ENCODE measurements at regions not wholly inside any gene's neighbourhood (a gene's known extent, or its start where the extent isn't known, plus 50 kb on each side); places are given as distances from the start of the nearest gene placed in this dataset.

DNA sequence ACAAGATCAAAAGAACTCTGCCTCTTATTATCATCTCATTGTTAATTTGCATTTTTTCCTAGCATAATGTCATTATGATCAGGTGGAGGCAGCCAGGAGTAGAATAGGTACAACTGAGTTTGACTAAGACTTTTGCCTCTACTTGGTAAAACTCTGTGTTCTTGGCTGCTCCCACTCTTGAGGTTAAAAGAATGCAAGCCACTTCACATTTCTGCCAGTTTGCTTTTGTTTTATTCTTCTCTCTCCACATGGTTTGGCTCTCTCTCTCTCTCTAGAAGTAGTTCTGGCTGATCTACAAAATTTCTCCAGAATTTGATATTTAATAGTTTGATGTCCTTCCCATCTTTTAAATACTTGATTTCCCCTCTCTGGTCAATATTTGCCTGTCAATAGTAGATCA is 170.7 kb upstream of the E2F7 start:
- no peaks in the 10 kb centered on the region for H3K36me3 ChIP-seq (replicated peaks in 1 of 2; ENCODE audit: insufficient read depth in 1 of 2, low read depth in 2 of 2)
- H3K4me1 ChIP-seq, result peaks cover 4% of the 10 kb centered on the region
- DNase-seq, result no peak
- H3K9me3 ChIP-seq, result no peaks in the 10 kb centered on the region
- TF ChIP-seq POLR2A (IDR thresholded peaks at IDR 0.05), result no peak
- TF ChIP-seq CTCF (IDR thresholded peaks at IDR 0.05), result no peak
- intact Hi-C loops (cut with DNase I), result no loop called here
- H3K4me3 ChIP-seq, result no peak overlapping the region
- no peaks in the 10 kb centered on the region for H3K27me3 ChIP-seq
- ATAC-seq, result no peak
- no peak overlapping the region for H3K27ac ChIP-seq

DNA sequence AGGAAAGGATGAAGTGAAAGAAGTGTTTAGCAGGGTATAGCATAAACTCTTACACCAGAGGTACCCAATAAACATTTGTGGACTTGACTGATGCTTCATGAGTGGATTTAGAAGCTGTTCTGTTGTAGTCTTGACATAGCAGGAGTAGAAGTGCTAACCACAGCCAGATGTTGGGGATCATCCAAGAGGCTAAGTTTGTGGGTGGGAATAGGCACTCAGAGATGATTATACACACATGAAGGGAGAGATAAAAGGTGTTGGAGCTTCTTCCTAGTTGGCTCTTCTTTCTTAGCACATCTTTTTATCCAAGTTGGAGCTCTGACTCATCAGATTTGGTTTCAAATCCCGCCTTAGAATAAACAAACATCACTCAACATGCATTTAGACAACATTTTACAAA is 166.7 kb upstream of the E2F7 start:
- intact Hi-C loops (cut with DNase I), result no loop called here
- TF ChIP-seq CTCF (IDR thresholded peaks at IDR 0.05), result no peak
- TF ChIP-seq POLR2A (IDR thresholded peaks at IDR 0.05), result no peak

GRCh38 chr12:77231501-77231918 is 166.1 kb upstream of the E2F7 start:
- DNase-seq, result peak; percentile 66 to 83 (median 74)
- peak; percentile 89 for ATAC-seq
- H3K4me1 ChIP-seq, result peaks cover 5% of the 10 kb centered on the region
- H3K9me3 ChIP-seq, result no peaks in the 10 kb centered on the region
- no peaks in the 10 kb centered on the region for H3K36me3 ChIP-seq (replicated peaks in 1 of 2; ENCODE audit: insufficient read depth in 1 of 2, low read depth in 2 of 2)
- 1 to 2% methylated on average over 5 of the region's 5 CpGs for WGBS, 2 donors
- peak overlapping the region in 1 of 4 donors; percentile 27 for H3K27ac ChIP-seq
- H3K4me3 ChIP-seq, result no peak overlapping the region
- H3K27me3 ChIP-seq, result no peaks in the 10 kb centered on the region
- no peak for TF ChIP-seq POLR2A (IDR thresholded peaks at IDR 0.05)
- no peak for TF ChIP-seq CTCF (IDR thresholded peaks at IDR 0.05)
- intact Hi-C loops (cut with DNase I), result no loop called here

More for the DNA sequence above, 166.7 kb upstream of the E2F7 start:
- DNase-seq, result no peak
- H3K27ac ChIP-seq, result peak overlapping the region in 1 of 4 donors; percentile 27
- 53 to 73% methylated on average over 1 of the region's 1 CpG for WGBS, 2 donors
- peaks cover 5% of the 10 kb centered on the region for H3K4me1 ChIP-seq
- H3K4me3 ChIP-seq, result no peak overlapping the region
- H3K9me3 ChIP-seq, result no peaks in the 10 kb centered on the region
- no peaks in the 10 kb centered on the region for H3K36me3 ChIP-seq (replicated peaks in 1 of 2; ENCODE audit: insufficient read depth in 1 of 2, low read depth in 2 of 2)
- H3K27me3 ChIP-seq, result no peaks in the 10 kb centered on the region
- ATAC-seq, result peak; percentile 17

- intact Hi-C loops (cut with DNase I), result no loop called here
- Histone ChIP-seq H3K4me3 (no peak overlapping the region), H3K36me3 (replicated peaks in 1 of 2; ENCODE audit: insufficient read depth in 1 of 2, low read depth in 2 of 2) (no peaks in the 10 kb centered on the region), H3K9me3 (no peaks in the 10 kb centered on the region), H3K4me1 (peaks cover 5% of the 10 kb centered on the region), H3K27ac (no peak overlapping the region), H3K27me3 (no peaks in the 10 kb centered on the region)
- DNase-seq (no peak), ATAC-seq (no peak)
- 23 to 27% methylated on average over 6 of the region's 6 CpGs for WGBS, 2 donors
- TF ChIP-seq CTCF (IDR thresholded peaks at IDR 0.05) (no peak), POLR2A (IDR thresholded peaks at IDR 0.05) (no peak)
These were observed 164.5 kb upstream of the E2F7 start for GRCh38 chr12:77229640-77230442.

GRCh38 chr12:77228376-77228775 is 163.0 kb upstream of the E2F7 start:
- Histone ChIP-seq H3K36me3 (replicated peaks in 1 of 2; ENCODE audit: insufficient read depth in 1 of 2, low read depth in 2 of 2) (no peaks in the 10 kb centered on the region), H3K27ac (no peak overlapping the region), H3K4me1 (peaks cover 5% of the 10 kb centered on the region), H3K4me3 (no peak overlapping the region), H3K27me3 (no peaks in the 10 kb centered on the region), H3K9me3 (no peaks in the 10 kb centered on the region)
- intact Hi-C loops (cut with DNase I), result no loop called here
- TF ChIP-seq POLR2A (IDR thresholded peaks at IDR 0.05) (no peak), CTCF (IDR thresholded peaks at IDR 0.05) (no peak)
- ATAC-seq (no peak), DNase-seq (no peak)
- 93 to 100% methylated on average over 1 of the region's 1 CpG for WGBS, 2 donors
